GM21390 (cell line): ENCODE measurements at regions not wholly inside any gene's neighbourhood (a gene's known extent, or its start where the extent isn't known, plus 50 kb on each side); places are given as distances from the start of the nearest gene placed in this dataset.
A peak's percentile ranks its signal among the peaks of the same experiment; 100 is the strongest.
"Not testable (repeated sequence)": the region's sequence is repeated elsewhere in the genome, so short reads cannot be mapped to it uniquely, and the experiment has no call there.

ENCODE experiments used
- ATAC-seq: cut with Tn5 transposase; IDR thresholded peaks from one replicate; pipeline ENCODE4 v1.9.1; 2021; ENCODE audit not compliant: unreplicated experiment

DNA sequence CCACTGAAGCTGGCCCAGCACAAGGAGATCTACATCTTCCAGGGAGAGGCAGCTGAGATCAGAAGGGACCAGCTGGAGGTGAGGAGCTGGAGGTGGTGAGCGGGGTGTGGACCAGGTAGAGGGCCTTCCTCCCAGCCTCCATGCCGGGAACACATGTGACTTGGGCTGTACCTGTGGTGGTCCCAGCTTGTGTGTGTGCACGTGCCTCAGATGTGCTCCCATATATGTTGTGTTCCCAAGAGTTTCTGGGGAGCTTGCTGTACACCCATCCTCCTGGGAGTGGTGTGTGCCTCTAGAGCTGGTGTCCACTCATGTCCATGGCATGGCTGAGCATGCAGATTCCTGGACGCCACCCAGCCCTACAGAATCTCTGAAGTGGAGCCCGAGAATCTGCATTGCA, 183.7 kb upstream of the AKAP13 start:
- not testable (repeated sequence) for ATAC-seq

GRCh38 chr15:85197582-85197981, 182.8 kb upstream of the AKAP13 start:
- not testable (repeated sequence) for ATAC-seq

GRCh38 chr15:85198432-85198831, 182.0 kb upstream of the AKAP13 start:
- ATAC-seq, result not testable (repeated sequence)

GRCh38 chr15:85200215-85200614, 180.2 kb upstream of the AKAP13 start:
- ATAC-seq, result peak; percentile 81

DNA sequence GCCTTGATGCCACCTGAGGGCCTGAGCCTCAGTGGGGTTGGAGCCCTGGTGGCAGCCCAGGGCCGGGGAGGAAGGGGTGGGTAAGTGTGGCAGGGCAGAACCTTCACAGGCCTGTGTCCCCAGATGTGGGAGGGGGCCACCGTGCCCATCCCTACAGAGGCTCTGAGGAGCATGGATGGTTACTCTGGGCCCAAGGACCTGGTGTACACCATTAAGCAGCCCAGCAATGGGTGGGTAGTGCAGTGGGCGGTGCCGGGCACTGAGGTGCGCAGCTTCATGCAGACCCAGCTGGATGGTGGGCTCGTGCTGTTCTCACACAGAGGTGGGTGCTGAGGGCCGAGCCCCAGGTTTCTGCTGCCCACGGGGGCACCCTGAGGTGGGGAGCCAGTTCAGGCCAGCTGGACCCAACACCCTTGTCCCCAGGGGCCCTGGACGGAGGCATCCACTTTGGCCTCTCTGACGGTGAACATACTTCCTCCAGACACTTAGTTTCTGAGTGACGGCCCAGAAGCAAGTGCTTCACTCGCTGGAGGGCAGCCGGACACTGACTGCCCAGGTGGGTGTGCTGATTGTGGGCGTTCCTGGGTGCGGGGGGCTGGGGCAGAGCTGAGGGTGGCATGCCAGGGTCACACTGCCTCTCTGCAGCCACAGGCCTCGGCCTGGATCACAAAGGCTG, 179.1 kb upstream of the AKAP13 start:
- ATAC-seq, result not testable (repeated sequence)

DNA sequence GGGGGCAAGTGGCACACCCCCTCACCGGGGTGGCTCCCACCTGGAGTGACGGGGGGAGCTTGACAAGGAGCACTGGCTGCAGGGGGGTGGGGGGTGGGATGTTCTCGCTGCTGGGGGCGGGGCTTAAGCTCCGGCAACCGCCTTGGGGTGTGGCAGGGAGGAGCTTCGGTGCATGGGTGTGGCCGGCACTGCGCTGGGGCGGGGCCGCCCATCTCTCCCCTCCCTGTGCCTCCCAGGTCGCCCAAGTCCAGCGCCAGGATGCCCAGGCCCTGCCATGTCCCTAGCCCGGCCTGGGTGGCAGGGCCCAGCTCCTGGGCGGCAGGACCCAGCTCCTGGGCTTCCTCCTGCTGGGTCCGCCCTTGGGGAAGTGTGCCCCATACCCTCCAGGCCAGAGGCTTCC, 175.9 kb upstream of the AKAP13 start:
- ATAC-seq, result not testable (repeated sequence)

- not testable (repeated sequence) for ATAC-seq
These were observed 146.5 kb upstream of the AKAP13 start for GRCh38 chr15:85233791-85234325.

- not testable (repeated sequence) for ATAC-seq
These were observed 145.8 kb upstream of the AKAP13 start for GRCh38 chr15:85234450-85235196.

DNA sequence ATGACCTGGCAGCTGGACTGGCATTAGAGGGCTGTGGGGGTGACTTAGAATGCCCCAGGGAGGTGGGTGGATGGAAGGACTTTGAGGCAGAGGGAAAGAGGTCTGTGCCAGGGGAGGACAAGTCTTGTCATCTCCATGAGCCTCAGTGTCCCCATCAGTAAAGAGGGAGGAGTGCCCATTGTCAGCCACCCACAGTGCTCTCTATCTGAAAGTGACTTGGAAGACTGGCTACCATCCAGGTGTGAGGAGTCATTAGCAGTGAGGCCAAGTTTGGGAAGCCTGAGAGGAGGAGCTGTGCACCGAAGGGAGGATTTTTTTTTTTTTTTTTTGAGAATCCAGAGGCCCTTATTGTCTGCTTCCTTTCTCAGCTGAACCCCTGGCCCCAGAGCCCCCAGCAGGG, 136.3 kb upstream of the AKAP13 start:
- not testable (repeated sequence) for ATAC-seq

- not testable (repeated sequence) for ATAC-seq
These were observed 129.4 kb upstream of the AKAP13 start for GRCh38 chr15:85250938-85251542.

GRCh38 chr15:85253196-85253915, 127.0 kb upstream of the AKAP13 start:
- ATAC-seq, result peak; percentile 83

DNA sequence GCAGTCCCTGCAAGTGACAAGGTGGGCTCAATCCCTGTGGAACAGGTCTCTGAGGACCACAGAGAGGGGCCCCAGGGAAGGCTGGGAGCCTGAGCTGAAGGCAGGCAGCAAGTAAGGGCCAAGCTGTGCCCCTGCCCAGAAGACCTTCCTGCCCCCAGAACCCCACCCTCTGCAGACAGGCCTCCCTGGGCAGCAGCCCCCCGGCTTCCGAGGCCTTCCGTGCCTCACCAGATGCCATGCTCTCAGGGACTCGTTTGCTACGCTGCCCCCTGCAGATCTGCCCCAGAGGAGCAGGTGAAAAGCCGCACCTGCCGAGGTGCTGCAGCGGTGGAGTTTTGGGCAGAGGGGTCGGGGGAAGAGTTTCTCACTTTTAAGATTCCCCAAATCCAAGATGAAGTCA, 125.4 kb upstream of the AKAP13 start:
- ATAC-seq, result not testable (repeated sequence)

DNA sequence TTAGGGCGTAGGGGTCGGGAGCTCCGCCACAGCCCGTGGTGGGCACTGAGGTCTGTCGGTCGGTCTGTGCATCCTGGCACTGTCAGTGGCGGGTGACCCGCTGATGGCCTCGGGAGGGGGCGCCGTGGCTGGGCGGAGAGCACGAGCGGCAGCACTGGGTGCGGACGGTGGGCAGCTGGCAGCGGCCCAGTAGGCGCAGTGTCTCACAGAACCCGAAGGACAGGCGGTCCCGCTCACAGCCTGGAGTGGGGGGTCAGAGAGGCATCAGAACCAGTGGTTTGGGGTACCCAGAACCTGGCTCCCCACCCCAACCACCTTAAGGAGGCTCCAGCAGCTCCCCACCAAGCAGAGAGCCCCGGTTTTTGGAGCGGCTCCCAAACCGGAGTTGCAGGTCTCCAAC, 124.9 kb upstream of the AKAP13 start:
- not testable (repeated sequence) for ATAC-seq

DNA sequence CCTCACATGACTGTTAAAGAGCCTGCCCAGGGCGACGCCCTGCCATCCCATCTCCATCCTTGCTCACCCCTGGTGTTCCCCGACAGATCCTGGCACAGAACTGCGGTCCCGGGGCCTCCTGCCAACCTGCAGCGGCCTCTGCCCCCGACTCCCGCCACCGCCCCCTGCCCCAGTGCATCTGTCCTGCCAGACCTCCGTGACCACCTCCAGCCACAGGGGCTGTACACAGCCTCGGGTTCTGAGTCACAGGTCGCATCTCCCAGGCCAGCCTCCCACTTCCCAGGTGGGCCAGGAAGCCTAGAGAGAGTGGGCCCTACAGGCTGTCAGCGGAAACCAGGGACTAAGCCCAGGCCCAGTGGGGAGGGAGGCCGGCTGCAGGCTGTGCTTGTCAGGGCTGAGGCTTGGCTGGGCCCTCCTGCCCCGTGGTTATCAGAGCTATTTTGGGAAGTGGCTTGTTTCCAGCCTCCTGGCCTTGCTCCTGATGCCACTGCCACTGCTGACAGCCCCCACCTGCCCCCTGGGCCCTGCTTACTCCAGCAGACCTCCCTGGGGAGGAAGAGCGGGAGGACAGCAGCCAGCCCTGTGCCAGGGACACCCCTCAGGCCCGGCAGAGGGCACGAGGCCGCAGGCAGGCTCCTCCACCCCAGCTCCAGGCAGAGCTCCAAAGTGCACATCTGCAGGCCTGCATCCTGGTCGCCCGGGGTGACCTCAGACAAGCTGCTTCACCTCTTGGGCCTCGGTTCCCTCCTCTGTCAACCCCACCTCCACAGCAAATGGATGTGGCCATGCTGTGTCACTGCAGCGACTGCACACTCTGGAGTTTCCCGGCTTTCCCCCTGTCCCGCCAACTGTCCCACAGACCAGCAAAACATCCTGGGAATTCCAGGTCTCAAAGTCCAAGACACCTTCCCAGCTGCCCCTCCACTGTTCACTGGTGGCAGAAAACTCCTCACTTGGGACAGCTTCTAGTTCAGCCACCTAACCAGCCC, 124.1 kb upstream of the AKAP13 start:
- ATAC-seq, result not testable (repeated sequence)

DNA sequence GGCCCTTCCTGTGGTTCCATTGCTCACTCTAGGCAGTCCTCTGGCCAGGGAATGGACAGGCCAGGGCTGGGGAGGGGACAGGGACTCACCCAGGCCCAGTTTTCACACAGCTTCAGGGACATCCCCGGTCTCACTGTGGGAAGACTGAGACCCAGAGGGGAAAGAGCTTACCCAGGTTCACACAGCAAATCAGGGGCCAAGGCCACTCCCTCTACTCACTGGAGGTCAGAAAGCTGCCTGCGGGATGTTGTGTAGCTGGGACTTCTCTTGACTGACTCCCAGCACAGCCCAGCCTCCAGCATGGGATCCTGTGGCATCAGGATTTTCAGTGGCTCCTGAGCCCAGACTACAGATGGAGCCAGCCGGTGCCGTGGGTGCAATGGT, 122.3 kb upstream of the AKAP13 start:
- not testable (repeated sequence) for ATAC-seq

- not testable (repeated sequence) for ATAC-seq
These were observed 121.7 kb upstream of the AKAP13 start for GRCh38 chr15:85258559-85259209.

DNA sequence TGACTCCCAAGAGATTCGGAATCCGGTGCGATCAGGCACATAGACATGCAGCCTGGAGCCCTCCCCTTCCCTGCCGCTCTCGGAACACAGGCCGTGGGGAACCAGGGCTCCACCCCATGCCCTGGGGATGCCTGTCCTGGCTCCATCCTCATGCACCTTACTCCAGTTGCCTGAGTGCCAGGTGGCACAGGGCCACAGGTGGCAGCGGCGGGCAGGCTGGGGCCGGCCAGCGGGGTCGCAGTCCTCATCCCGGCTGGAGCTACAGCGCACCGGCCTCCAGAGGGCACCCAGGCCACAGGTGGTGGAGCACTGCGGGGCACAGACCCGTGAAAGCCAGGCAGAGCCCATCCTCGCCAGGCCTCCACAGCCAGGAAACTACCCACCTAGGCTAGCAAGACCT, 119.9 kb upstream of the AKAP13 start:
- ATAC-seq, result not testable (repeated sequence)

- not testable (repeated sequence) for ATAC-seq
These were observed 117.8 kb upstream of the AKAP13 start for GRCh38 chr15:85262461-85263055.
